ENCODE measurements at regions not wholly inside any gene's neighbourhood (a gene's known extent, or its start where the extent isn't known, plus 50 kb on each side); places are given as distances from the start of the nearest gene placed in this dataset.
"Not testable (repeated sequence)": the region's sequence is repeated elsewhere in the genome, so short reads cannot be mapped to it uniquely, and the experiment has no call there.

DNA sequence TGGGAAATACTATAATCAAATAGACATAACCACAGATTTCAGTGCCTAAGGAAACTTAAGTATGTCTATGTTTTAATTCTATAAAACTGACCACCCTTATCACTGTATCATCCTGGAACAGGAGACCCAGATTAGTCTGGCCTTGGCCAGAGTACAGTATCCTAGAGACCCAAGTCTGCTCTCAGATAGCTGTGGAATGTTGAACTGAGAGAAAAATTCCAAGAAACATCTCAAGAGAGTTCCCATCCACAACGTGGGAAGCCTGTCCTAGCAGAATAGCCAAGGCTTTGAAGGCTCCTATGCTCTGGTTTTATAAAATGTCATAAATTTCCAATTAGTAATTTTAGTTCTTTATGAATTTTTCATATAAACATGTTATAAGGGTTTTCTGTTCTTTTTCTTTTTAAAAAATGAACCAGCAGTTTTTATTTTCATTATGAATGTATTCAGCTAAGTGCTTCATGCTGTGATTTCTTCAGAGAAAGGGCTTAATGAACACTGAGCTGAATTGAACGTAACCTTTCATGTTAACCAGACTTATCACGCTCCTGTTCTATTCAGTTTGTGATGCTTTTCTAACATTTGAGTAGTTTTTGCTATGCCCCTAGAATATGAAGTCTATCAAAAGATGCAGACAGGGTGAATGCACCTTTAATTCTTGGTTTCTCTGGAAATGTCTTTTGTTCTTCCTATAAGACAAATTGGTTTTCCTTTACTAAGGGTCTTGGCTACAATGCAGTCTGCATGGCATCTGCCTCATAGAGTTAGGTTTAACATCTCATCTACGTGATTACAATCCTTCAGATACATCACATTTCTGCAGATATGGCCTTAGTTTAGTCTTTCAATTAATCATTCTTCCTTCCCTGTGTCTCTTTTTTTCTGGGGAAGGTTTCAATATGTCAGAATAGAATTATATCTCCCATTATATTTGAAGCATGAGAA, 230.8 kb downstream of the CYLC2 start:
- no peak overlapping the region for H3K18ac ChIP-seq (ENCODE audit: low read length)
- no peak overlapping the region for H3K9ac ChIP-seq (ENCODE audit: low read depth, low read length, poor library complexity)
- no peak for DNase-seq (ENCODE audit: low spot score)
- no peak overlapping the region for H2AK5ac ChIP-seq (ENCODE audit: low read depth, low read length)
- no peak overlapping the region for H2BK5ac ChIP-seq (ENCODE audit: low read length)
- H4K91ac ChIP-seq (ENCODE audit: low read depth, low read length, poor library complexity), result no peak overlapping the region
- H2BK120ac ChIP-seq (ENCODE audit: low read depth, low read length), result no peak overlapping the region
- H4K8ac ChIP-seq (ENCODE audit: low read depth, low read length), result no peak overlapping the region
- no peaks in the 10 kb centered on the region for H3K4me1 ChIP-seq (ENCODE audit: control insufficient read depth in 2 of 2, insufficient read depth in 1 of 2, low read depth in 1 of 2, low read length in 2 of 2)
- no peak overlapping the region for H2BK15ac ChIP-seq (ENCODE audit: low read length)
- H3K79me1 ChIP-seq (ENCODE audit: low read depth, low read length), result no peaks in the 10 kb centered on the region
- no peak overlapping the region for H3K4ac ChIP-seq (ENCODE audit: low read length)
- no peak overlapping the region for H3K4me2 ChIP-seq (ENCODE audit: insufficient read depth, low read length, poor library complexity, severe bottlenecking)
- H3K36me3 ChIP-seq (replicated peaks in 1 of 2; ENCODE audit: control insufficient read depth in 2 of 2, insufficient read depth in 2 of 2, low read length in 2 of 2), result no peaks in the 10 kb centered on the region
- no CpG with 5 or more reads among the region's 4 CpGs for WGBS, 2 donors (ENCODE audit: extremely low coverage in 2 of 2, insufficient read length in 2 of 2, insufficient replicate concordance in 1 of 2)
- H3K27ac ChIP-seq (replicated peaks; ENCODE audit: low read length), result no peak overlapping the region
- H3K9me3 ChIP-seq (replicated peaks in 1 of 2; ENCODE audit: control insufficient read depth in 2 of 2, insufficient read depth in 1 of 2, low read depth in 1 of 2, low read length in 2 of 2), result no peaks in the 10 kb centered on the region
- H2BK12ac ChIP-seq (ENCODE audit: low read length), result no peak overlapping the region
- no peak overlapping the region for H3K14ac ChIP-seq (ENCODE audit: low read length)
- H3K23ac ChIP-seq (ENCODE audit: low read depth, low read length, poor library complexity), result no peak overlapping the region
- no peaks in the 10 kb centered on the region for H3K27me3 ChIP-seq (ENCODE audit: control insufficient read depth in 3 of 3, insufficient read depth in 3 of 3, low read depth in 1 of 3, low read length in 3 of 3)
- H2AFZ ChIP-seq (ENCODE audit: low read length), result no peak overlapping the region
- no peak overlapping the region for H3K4me3 ChIP-seq (ENCODE audit: low read length in 2 of 2)

DNA sequence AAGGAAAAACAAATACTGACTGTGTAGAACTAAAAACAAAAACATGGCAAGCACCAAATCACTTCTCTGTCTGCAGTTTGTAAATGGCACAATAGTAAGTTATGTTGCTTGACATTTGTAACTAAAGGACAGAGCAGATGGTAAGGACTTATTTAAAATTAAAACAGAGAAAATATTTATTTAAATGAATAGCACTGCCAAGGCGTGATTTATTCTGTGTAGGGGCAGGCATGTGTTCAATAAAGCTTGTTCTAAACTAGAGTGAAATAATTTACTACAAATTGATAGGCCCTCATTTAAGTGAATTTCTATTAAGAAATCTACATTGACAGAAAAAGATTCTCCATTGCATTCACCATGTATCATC, 231.5 kb downstream of the CYLC2 start:
- Histone ChIP-seq H3K23ac (ENCODE audit: low read depth, low read length, poor library complexity) (no peak overlapping the region), H2BK120ac (ENCODE audit: low read depth, low read length) (no peak overlapping the region), H3K79me1 (ENCODE audit: low read depth, low read length) (no peaks in the 10 kb centered on the region), H2AK5ac (ENCODE audit: low read depth, low read length) (no peak overlapping the region), H3K9ac (ENCODE audit: low read depth, low read length, poor library complexity) (no peak overlapping the region), H4K91ac (ENCODE audit: low read depth, low read length, poor library complexity) (no peak overlapping the region), H2BK5ac (ENCODE audit: low read length) (no peak overlapping the region), H3K4me1 (ENCODE audit: control insufficient read depth in 2 of 2, insufficient read depth in 1 of 2, low read depth in 1 of 2, low read length in 2 of 2) (no peaks in the 10 kb centered on the region), H3K14ac (ENCODE audit: low read length) (no peak overlapping the region), H3K4me3 (ENCODE audit: low read length in 2 of 2) (no peak overlapping the region), H3K27ac (replicated peaks; ENCODE audit: low read length) (no peak overlapping the region), H3K4ac (ENCODE audit: low read length) (no peak overlapping the region), H3K18ac (ENCODE audit: low read length) (no peak overlapping the region), H2BK12ac (ENCODE audit: low read length) (no peak overlapping the region), H3K4me2 (ENCODE audit: insufficient read depth, low read length, poor library complexity, severe bottlenecking) (no peak overlapping the region), H3K36me3 (replicated peaks in 1 of 2; ENCODE audit: control insufficient read depth in 2 of 2, insufficient read depth in 2 of 2, low read length in 2 of 2) (no peaks in the 10 kb centered on the region), H4K8ac (ENCODE audit: low read depth, low read length) (no peak overlapping the region), H3K9me3 (replicated peaks in 1 of 2; ENCODE audit: control insufficient read depth in 2 of 2, insufficient read depth in 1 of 2, low read depth in 1 of 2, low read length in 2 of 2) (no peaks in the 10 kb centered on the region), H3K27me3 (ENCODE audit: control insufficient read depth in 3 of 3, insufficient read depth in 3 of 3, low read depth in 1 of 3, low read length in 3 of 3) (no peaks in the 10 kb centered on the region), H2BK15ac (ENCODE audit: low read length) (no peak overlapping the region), H2AFZ (ENCODE audit: low read length) (no peak overlapping the region)
- no peak for DNase-seq (ENCODE audit: low spot score)
- no CpG with 5 or more reads among the region's 1 CpG for WGBS, 2 donors (ENCODE audit: extremely low coverage in 2 of 2, insufficient read length in 2 of 2, insufficient replicate concordance in 1 of 2)

DNA sequence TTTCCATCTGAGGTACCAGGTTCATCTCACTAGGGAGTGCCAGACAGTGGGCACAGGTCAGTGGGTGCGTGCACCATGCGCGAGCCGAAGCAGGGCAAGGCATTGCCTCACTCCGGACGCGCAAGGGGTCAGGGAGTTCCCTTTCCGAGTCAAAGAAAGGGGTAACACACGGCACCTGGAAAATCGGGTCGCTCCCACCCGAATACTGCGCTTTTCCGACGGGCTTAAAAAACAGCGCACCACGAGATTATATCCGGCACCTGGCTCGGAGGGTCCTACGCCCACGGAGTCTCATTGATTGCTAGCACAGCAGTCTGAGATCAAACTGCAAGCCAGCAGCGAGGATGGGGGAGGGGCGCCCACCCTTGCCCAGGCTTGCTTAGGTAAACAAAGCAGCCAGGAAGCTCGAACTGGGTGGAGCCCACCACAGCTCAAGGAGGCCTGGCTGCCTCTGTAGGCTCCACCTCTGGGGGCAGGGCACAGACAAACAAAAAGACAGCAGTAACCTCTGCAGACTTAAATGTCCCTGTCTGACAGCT, 242.5 kb downstream of the CYLC2 start:
- H2BK5ac ChIP-seq (ENCODE audit: low read length); H3K18ac ChIP-seq (ENCODE audit: low read length); H3K4me2 ChIP-seq (ENCODE audit: insufficient read depth, low read length, poor library complexity, severe bottlenecking); H2BK120ac ChIP-seq (ENCODE audit: low read depth, low read length); H4K91ac ChIP-seq (ENCODE audit: low read depth, low read length, poor library complexity); H3K4me1 ChIP-seq (ENCODE audit: control insufficient read depth in 2 of 2, insufficient read depth in 1 of 2, low read depth in 1 of 2, low read length in 2 of 2); H2BK12ac ChIP-seq (ENCODE audit: low read length); H2AFZ ChIP-seq (ENCODE audit: low read length); H3K4ac ChIP-seq (ENCODE audit: low read length); H2BK15ac ChIP-seq (ENCODE audit: low read length); H3K36me3 ChIP-seq (replicated peaks in 1 of 2; ENCODE audit: control insufficient read depth in 2 of 2, insufficient read depth in 2 of 2, low read length in 2 of 2); DNase-seq (ENCODE audit: low spot score); H3K4me3 ChIP-seq (ENCODE audit: low read length in 2 of 2); H3K79me1 ChIP-seq (ENCODE audit: low read depth, low read length); H3K14ac ChIP-seq (ENCODE audit: low read length); H3K27ac ChIP-seq (replicated peaks; ENCODE audit: low read length); H4K8ac ChIP-seq (ENCODE audit: low read depth, low read length); H3K23ac ChIP-seq (ENCODE audit: low read depth, low read length, poor library complexity); H2AK5ac ChIP-seq (ENCODE audit: low read depth, low read length); H3K27me3 ChIP-seq (ENCODE audit: control insufficient read depth in 3 of 3, insufficient read depth in 3 of 3, low read depth in 1 of 3, low read length in 3 of 3); H3K9me3 ChIP-seq (replicated peaks in 1 of 2; ENCODE audit: control insufficient read depth in 2 of 2, insufficient read depth in 1 of 2, low read depth in 1 of 2, low read length in 2 of 2); H3K9ac ChIP-seq (ENCODE audit: low read depth, low read length, poor library complexity): not testable (repeated sequence)
- no CpG with 5 or more reads among the region's 24 CpGs for WGBS, 2 donors (ENCODE audit: extremely low coverage in 2 of 2, insufficient read length in 2 of 2, insufficient replicate concordance in 1 of 2)

DNA sequence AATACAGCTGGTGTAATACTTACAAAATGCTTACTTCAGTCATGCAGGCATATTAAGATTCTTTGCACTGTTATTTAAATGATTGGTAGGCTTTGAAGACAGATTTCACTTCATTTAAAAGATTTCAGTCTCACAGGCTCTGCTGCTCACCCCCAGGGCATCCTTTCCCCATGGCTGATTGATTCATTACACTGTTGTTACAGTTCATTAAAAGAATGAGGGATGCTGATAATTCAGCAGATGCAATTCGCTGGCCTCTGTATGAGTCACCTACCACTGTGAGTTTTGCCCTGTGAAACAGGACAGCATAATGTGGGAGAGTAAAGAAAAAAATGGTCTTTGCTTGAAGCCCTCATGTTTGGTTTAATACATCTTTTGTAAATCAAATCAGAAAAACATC, 246.9 kb downstream of the CYLC2 start:
- H2BK5ac ChIP-seq (ENCODE audit: low read length), result no peak overlapping the region
- H3K14ac ChIP-seq (ENCODE audit: low read length), result no peak overlapping the region
- H3K4me3 ChIP-seq (ENCODE audit: low read length in 2 of 2), result no peak overlapping the region
- no peak overlapping the region for H3K4me2 ChIP-seq (ENCODE audit: insufficient read depth, low read length, poor library complexity, severe bottlenecking)
- H2BK15ac ChIP-seq (ENCODE audit: low read length), result no peak overlapping the region
- no peaks in the 10 kb centered on the region for H3K4me1 ChIP-seq (ENCODE audit: control insufficient read depth in 2 of 2, insufficient read depth in 1 of 2, low read depth in 1 of 2, low read length in 2 of 2)
- DNase-seq (ENCODE audit: low spot score), result no peak
- H2BK12ac ChIP-seq (ENCODE audit: low read length), result no peak overlapping the region
- H3K36me3 ChIP-seq (replicated peaks in 1 of 2; ENCODE audit: control insufficient read depth in 2 of 2, insufficient read depth in 2 of 2, low read length in 2 of 2), result no peaks in the 10 kb centered on the region
- no peak overlapping the region for H2AK5ac ChIP-seq (ENCODE audit: low read depth, low read length)
- H2BK120ac ChIP-seq (ENCODE audit: low read depth, low read length), result no peak overlapping the region
- no peak overlapping the region for H2AFZ ChIP-seq (ENCODE audit: low read length)
- no peaks in the 10 kb centered on the region for H3K27me3 ChIP-seq (ENCODE audit: control insufficient read depth in 3 of 3, insufficient read depth in 3 of 3, low read depth in 1 of 3, low read length in 3 of 3)
- no peak overlapping the region for H4K8ac ChIP-seq (ENCODE audit: low read depth, low read length)
- no CpG with 5 or more reads among the region's 1 CpG for WGBS, 2 donors (ENCODE audit: extremely low coverage in 2 of 2, insufficient read length in 2 of 2, insufficient replicate concordance in 1 of 2)
- H4K91ac ChIP-seq (ENCODE audit: low read depth, low read length, poor library complexity), result no peak overlapping the region
- H3K18ac ChIP-seq (ENCODE audit: low read length), result no peak overlapping the region
- no peak overlapping the region for H3K23ac ChIP-seq (ENCODE audit: low read depth, low read length, poor library complexity)
- no peaks in the 10 kb centered on the region for H3K79me1 ChIP-seq (ENCODE audit: low read depth, low read length)
- H3K9ac ChIP-seq (ENCODE audit: low read depth, low read length, poor library complexity), result no peak overlapping the region
- no peak overlapping the region for H3K4ac ChIP-seq (ENCODE audit: low read length)
- H3K27ac ChIP-seq (replicated peaks; ENCODE audit: low read length), result no peak overlapping the region
- no peaks in the 10 kb centered on the region for H3K9me3 ChIP-seq (replicated peaks in 1 of 2; ENCODE audit: control insufficient read depth in 2 of 2, insufficient read depth in 1 of 2, low read depth in 1 of 2, low read length in 2 of 2)
